SK-N-SH treated with all-trans-retinoic acid at 6 μM for 48 hours (cell line): ENCODE measurements at regions not wholly inside any gene's neighbourhood (a gene's known extent, or its start where the extent isn't known, plus 50 kb on each side); places are given as distances from the start of the nearest gene placed in this dataset.

Source experiments
- ATAC-seq: fragments of 200-7000 bp; cut with Tn5 transposase; 3 replicates; pipeline ENCODE4 v1.9.1; 2020; ENCODE audit warnings: mild to moderate bottlenecking, moderate library complexity
- ARNTL ChIP-seq: fragments of 450-650 bp; formaldehyde crosslinking; IDR thresholded peaks from 2 replicates; pipeline ENCODE4 v1.5.0; 2020; ENCODE audit warnings: low read depth, mild to moderate bottlenecking, moderate library complexity, borderline replicate concordance
- BACH2 ChIP-seq: fragments of 250-450 bp; sonication (Bioruptor Pico); IDR thresholded peaks from 2 replicates; pipeline ENCODE4 v1.9.0; 2021; ENCODE audit warnings: mild to moderate bottlenecking, borderline replicate concordance
- CSDC2 ChIP-seq: fragments of 250-450 bp; sonication (Bioruptor Pico); IDR thresholded peaks from 2 replicates; pipeline ENCODE4 v1.5.0; 2020; ENCODE audit warnings: mild to moderate bottlenecking, moderate library complexity
- ESRRG ChIP-seq: fragments of 250-450 bp; sonication (Bioruptor Pico); IDR thresholded peaks from 2 replicates; pipeline ENCODE4 v1.6.1; 2021; ENCODE audit warnings: mild to moderate bottlenecking
- ISL1 ChIP-seq: fragments of 250-450 bp; sonication (Bioruptor Pico); IDR thresholded peaks from 2 replicates; pipeline ENCODE4 v2.1.2; 2022; ENCODE audit warnings: mild to moderate bottlenecking, moderate library complexity
- PPARA ChIP-seq: fragments of 250-450 bp; sonication (Bioruptor Pico); IDR thresholded peaks from 2 replicates; pipeline ENCODE4 v1.5.0; 2020; ENCODE audit warnings: mild to moderate bottlenecking, borderline replicate concordance
- RARB ChIP-seq: fragments of 250-450 bp; sonication (Bioruptor Pico); IDR thresholded peaks from 2 replicates; pipeline ENCODE4 v1.8.0; 2021; ENCODE audit warnings: mild to moderate bottlenecking, moderate library complexity
- TCF4 ChIP-seq: fragments of 250-450 bp; sonication (Bioruptor Pico); IDR thresholded peaks from 2 replicates; pipeline ENCODE4 v1.8.0; 2021; ENCODE audit warnings: mild to moderate bottlenecking, moderate library complexity, borderline replicate concordance
- TOX ChIP-seq: fragments of 250-450 bp; sonication (Bioruptor Pico); IDR thresholded peaks from 2 replicates; pipeline ENCODE4 v1.8.0; 2021; ENCODE audit warnings: mild to moderate bottlenecking, moderate library complexity, borderline replicate concordance
- ZC3H10 ChIP-seq: fragments of 250-450 bp; sonication (Bioruptor Pico); IDR thresholded peaks from 2 replicates; pipeline ENCODE4 v1.5.1; 2021; ENCODE audit warnings: mild to moderate bottlenecking, moderate library complexity
- ZFP3 ChIP-seq: fragments of 250-450 bp; sonication (Bioruptor Pico); IDR thresholded peaks from 2 replicates; pipeline ENCODE4 v1.5.0; 2020; ENCODE audit warnings: mild to moderate bottlenecking, moderate library complexity
- ZFP30 ChIP-seq: fragments of 450-650 bp; formaldehyde crosslinking; IDR thresholded peaks from 2 replicates; pipeline ENCODE4 v1.5.0; 2022; ENCODE audit warnings: mild to moderate bottlenecking, moderate library complexity
- ZNF565 ChIP-seq: fragments of 450-650 bp; formaldehyde crosslinking; conservative IDR thresholded peaks from 2 replicates; pipeline ENCODE4 v1.5.0; 2020; ENCODE audit warnings: low read depth, mild to moderate bottlenecking, moderate library complexity
- ZNF70 ChIP-seq: fragments of 450-650 bp; formaldehyde crosslinking; IDR thresholded peaks from 2 replicates; pipeline ENCODE4 v1.5.0; 2020; ENCODE audit warnings: mild to moderate bottlenecking, moderate library complexity
- ZNF8 ChIP-seq: fragments of 450-650 bp; formaldehyde crosslinking; IDR thresholded peaks from 2 replicates; pipeline ENCODE4 v1.5.0; 2020; ENCODE audit warnings: mild to moderate bottlenecking, moderate library complexity
- TF ChIP-seq, protein P1 (sequence below): fragments of 250-450 bp; sonication (Bioruptor Pico); IDR thresholded peaks from 2 replicates; pipeline ENCODE4 v1.5.1; 2021; ENCODE audit warnings: mild to moderate bottlenecking, moderate library complexity
- TF ChIP-seq, protein P2 (sequence below): fragments of 250-450 bp; sonication (Bioruptor Pico); IDR thresholded peaks from 2 replicates; pipeline ENCODE4 v1.8.0; 2021; ENCODE audit warnings: low read depth, mild to moderate bottlenecking, moderate library complexity, borderline replicate concordance
- TF ChIP-seq, protein P3 (sequence below): fragments of 250-450 bp; sonication (Bioruptor Pico); IDR thresholded peaks from 2 replicates; pipeline ENCODE4 v1.5.0; 2020; ENCODE audit warnings: mild to moderate bottlenecking, moderate library complexity
- TF ChIP-seq, protein P4 (sequence below): fragments of 250-450 bp; sonication (Bioruptor Pico); IDR thresholded peaks from 2 replicates; pipeline ENCODE4 v1.5.1; 2020; ENCODE audit warnings: low read depth, mild to moderate bottlenecking, moderate library complexity
- TF ChIP-seq, protein P5 (sequence below): fragments of 250-450 bp; sonication (Bioruptor Pico); IDR thresholded peaks from 2 replicates; pipeline ENCODE4 v1.8.0; 2020; ENCODE audit warnings: mild to moderate bottlenecking, moderate library complexity, borderline replicate concordance

DNA sequence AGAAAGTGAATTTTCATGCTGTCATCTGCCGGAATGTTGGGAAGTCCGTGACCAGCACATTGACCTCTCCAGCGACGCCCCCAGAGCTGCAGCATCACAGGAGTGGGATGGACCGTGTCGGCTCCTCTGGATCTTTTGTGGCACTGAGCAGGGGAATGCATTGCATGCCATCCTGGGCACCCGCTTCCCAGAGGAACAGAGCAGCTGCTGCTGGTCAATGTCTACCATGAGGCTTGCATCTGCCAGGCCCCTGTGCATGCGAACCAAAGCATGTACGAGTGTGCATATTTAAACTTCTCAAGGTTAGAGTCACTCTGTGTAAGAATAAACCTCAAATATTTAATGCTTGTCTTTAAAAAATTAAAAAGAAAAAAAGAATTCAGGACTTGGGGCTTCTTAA, 414.8 kb downstream of the GADD45G start (continued):
- TF ChIP-seq, protein P1, sequence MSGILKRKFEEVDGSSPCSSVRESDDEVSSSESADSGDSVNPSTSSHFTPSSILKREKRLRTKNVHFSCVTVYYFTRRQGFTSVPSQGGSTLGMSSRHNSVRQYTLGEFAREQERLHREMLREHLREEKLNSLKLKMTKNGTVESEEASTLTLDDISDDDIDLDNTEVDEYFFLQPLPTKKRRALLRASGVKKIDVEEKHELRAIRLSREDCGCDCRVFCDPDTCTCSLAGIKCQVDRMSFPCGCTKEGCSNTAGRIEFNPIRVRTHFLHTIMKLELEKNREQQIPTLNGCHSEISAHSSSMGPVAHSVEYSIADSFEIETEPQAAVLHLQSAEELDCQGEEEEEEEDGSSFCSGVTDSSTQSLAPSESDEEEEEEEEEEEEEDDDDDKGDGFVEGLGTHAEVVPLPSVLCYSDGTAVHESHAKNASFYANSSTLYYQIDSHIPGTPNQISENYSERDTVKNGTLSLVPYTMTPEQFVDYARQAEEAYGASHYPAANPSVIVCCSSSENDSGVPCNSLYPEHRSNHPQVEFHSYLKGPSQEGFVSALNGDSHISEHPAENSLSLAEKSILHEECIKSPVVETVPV (CRISPR knock-in tag): no peak
- TF ChIP-seq ISL1 (CRISPR knock-in tag) (no peak), ZC3H10 (CRISPR knock-in tag) (no peak), RARB (CRISPR knock-in tag) (no peak)
- TF ChIP-seq, all 23 proteins: peak for 0

DNA sequence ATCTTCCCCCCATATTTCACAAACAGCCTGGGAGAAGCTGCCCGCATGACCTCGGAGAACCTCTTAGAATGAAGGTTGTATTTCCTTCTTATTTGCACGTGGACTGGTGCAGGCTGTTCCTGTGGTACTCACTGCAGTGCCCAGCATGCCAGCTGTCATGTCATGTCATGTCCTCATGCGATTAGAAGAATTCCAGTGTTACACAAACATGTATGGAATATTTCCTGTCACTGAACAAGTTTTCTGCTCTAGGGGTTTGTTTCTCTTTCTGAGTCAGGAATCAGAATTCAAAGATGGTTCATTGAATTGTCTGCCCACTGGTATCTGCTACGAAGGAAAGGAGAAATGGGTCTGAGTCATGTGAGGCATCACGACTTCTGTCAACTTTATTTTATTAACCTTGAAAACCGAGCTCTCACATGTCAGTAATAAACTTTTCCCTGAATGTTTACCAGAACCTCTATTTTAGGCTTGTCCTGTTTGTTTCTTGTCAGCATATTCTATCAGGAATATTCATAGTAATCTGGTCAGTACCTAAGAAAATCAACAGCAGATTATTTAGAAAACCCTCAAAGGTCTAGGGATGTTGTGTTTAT, 415.6 kb downstream of the GADD45G start:
- TF ChIP-seq, protein P2, sequence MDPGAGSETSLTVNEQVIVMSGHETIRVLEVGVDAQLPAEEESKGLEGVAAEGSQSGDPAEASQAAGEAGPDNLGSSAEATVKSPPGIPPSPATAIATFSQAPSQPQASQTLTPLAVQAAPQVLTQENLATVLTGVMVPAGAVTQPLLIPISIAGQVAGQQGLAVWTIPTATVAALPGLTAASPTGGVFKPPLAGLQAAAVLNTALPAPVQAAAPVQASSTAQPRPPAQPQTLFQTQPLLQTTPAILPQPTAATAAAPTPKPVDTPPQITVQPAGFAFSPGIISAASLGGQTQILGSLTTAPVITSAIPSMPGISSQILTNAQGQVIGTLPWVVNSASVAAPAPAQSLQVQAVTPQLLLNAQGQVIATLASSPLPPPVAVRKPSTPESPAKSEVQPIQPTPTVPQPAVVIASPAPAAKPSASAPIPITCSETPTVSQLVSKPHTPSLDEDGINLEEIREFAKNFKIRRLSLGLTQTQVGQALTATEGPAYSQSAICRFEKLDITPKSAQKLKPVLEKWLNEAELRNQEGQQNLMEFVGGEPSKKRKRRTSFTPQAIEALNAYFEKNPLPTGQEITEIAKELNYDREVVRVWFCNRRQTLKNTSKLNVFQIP (CRISPR knock-in tag): no peak
- TF ChIP-seq ZC3H10 (CRISPR knock-in tag): no peak
- TF ChIP-seq TOX (CRISPR knock-in tag): no peak
- no peak for TF ChIP-seq ARNTL
- no peak for TF ChIP-seq PPARA (CRISPR knock-in tag)
- TF ChIP-seq, protein P3, sequence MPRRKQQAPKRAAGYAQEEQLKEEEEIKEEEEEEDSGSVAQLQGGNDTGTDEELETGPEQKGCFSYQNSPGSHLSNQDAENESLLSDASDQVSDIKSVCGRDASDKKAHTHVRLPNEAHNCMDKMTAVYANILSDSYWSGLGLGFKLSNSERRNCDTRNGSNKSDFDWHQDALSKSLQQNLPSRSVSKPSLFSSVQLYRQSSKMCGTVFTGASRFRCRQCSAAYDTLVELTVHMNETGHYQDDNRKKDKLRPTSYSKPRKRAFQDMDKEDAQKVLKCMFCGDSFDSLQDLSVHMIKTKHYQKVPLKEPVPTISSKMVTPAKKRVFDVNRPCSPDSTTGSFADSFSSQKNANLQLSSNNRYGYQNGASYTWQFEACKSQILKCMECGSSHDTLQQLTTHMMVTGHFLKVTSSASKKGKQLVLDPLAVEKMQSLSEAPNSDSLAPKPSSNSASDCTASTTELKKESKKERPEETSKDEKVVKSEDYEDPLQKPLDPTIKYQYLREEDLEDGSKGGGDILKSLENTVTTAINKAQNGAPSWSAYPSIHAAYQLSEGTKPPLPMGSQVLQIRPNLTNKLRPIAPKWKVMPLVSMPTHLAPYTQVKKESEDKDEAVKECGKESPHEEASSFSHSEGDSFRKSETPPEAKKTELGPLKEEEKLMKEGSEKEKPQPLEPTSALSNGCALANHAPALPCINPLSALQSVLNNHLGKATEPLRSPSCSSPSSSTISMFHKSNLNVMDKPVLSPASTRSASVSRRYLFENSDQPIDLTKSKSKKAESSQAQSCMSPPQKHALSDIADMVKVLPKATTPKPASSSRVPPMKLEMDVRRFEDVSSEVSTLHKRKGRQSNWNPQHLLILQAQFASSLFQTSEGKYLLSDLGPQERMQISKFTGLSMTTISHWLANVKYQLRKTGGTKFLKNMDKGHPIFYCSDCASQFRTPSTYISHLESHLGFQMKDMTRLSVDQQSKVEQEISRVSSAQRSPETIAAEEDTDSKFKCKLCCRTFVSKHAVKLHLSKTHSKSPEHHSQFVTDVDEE (CRISPR knock-in tag): no peak
- TF ChIP-seq ZFP3 (CRISPR knock-in tag): no peak
- TF ChIP-seq ESRRG (CRISPR knock-in tag): no peak
- no peak for TF ChIP-seq ZNF70 (CRISPR knock-in tag)
- no peak for TF ChIP-seq ZNF565 (CRISPR knock-in tag)
- TF ChIP-seq BACH2 (CRISPR knock-in tag): no peak
- no peak for TF ChIP-seq ZNF8 (CRISPR knock-in tag)
- TF ChIP-seq CSDC2 (CRISPR knock-in tag): no peak
- no peak for TF ChIP-seq TCF4 (CRISPR knock-in tag)
- TF ChIP-seq RARB (CRISPR knock-in tag): no peak
- ATAC-seq: no peak

DNA sequence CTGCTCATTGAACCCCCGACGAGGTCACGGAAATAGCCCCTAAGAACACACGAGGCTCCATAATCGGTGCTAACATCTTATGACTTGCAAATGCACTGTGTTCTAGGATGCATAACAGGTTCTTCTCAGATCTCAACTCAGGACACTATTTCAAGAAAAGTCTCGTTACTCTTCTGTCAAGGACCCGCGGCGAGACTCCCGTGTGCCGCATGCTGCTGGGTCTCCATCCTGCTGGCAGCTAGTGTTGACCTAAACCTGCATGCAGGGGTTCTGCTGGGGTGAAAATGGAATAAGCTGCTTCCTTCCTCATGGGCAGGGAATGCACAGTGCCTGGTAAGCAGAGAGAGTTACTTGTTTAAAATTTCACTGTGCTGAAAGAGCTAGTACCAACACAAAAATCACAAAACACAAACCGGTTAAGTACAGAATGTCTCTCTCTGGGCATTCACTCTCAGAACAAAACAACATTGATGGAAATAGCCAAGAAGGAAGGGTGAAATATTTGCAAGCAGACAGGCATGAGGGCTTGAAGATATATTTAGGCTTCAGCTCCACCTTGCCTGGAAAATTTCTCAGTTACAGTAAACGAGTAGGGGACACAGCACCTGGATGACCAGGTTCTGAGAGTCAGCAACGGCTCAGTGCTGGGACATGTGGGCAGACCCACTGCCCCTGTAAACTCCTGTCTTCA, 416.5 kb downstream of the GADD45G start:
- TF ChIP-seq ZNF70 (CRISPR knock-in tag) (no peak), ZFP3 (CRISPR knock-in tag) (no peak), TCF4 (CRISPR knock-in tag) (no peak), ESRRG (CRISPR knock-in tag) (no peak), RARB (CRISPR knock-in tag) (no peak), ZC3H10 (CRISPR knock-in tag) (no peak), ZNF565 (CRISPR knock-in tag) (no peak), TOX (CRISPR knock-in tag) (no peak), ZFP30 (CRISPR knock-in tag) (no peak), BACH2 (CRISPR knock-in tag) (no peak)
- TF ChIP-seq, protein P3 (CRISPR knock-in tag): no peak
- TF ChIP-seq, protein P4, sequence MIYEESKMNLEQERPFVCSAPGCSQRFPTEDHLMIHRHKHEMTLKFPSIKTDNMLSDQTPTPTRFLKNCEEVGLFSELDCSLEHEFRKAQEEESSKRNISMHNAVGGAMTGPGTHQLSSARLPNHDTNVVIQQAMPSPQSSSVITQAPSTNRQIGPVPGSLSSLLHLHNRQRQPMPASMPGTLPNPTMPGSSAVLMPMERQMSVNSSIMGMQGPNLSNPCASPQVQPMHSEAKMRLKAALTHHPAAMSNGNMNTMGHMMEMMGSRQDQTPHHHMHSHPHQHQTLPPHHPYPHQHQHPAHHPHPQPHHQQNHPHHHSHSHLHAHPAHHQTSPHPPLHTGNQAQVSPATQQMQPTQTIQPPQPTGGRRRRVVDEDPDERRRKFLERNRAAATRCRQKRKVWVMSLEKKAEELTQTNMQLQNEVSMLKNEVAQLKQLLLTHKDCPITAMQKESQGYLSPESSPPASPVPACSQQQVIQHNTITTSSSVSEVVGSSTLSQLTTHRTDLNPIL (CRISPR knock-in tag): no peak
- TF ChIP-seq, protein P1 (CRISPR knock-in tag): no peak
- TF ChIP-seq, protein P5, sequence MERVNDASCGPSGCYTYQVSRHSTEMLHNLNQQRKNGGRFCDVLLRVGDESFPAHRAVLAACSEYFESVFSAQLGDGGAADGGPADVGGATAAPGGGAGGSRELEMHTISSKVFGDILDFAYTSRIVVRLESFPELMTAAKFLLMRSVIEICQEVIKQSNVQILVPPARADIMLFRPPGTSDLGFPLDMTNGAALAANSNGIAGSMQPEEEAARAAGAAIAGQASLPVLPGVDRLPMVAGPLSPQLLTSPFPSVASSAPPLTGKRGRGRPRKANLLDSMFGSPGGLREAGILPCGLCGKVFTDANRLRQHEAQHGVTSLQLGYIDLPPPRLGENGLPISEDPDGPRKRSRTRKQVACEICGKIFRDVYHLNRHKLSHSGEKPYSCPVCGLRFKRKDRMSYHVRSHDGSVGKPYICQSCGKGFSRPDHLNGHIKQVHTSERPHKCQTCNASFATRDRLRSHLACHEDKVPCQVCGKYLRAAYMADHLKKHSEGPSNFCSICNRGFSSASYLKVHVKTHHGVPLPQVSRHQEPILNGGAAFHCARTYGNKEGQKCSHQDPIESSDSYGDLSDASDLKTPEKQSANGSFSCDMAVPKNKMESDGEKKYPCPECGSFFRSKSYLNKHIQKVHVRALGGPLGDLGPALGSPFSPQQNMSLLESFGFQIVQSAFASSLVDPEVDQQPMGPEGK (CRISPR knock-in tag): no peak
- no peak for ATAC-seq
